Activated CD4-positive, CD25-positive, alpha-beta regulatory T cell treated with anti-CD3 and anti-CD28 coated beads, Interleukin-2, amount 50 U/mL, for 24 hours (primary cell): ENCODE measurements at regions not wholly inside any gene's neighbourhood (a gene's known extent, or its start where the extent isn't known, plus 50 kb on each side); places are given as distances from the start of the nearest gene placed in this dataset.

ENCODE experiments used
- ATAC-seq, 2 donors: fragments of 150-1000 bp; cut with Tn5 transposase; one replicate each; pipeline ENCODE4 v1.10.0; 2021; ENCODE audit warnings: mild to moderate bottlenecking in 1 of 2, moderate library complexity in 1 of 2

- ATAC-seq, result no peak
Measured at GRCh38 chr10:44240584-44241205, 144.2 kb downstream of the CXCL12 start.

- no peak for ATAC-seq
Measured at GRCh38 chr10:44238212-44238611, 146.7 kb downstream of the CXCL12 start.

GRCh38 chr10:44237364-44238049 is 147.4 kb downstream of the CXCL12 start:
- no peak for ATAC-seq

- ATAC-seq, result no peak
Measured at GRCh38 chr10:44235363-44235762, 149.5 kb downstream of the CXCL12 start.

GRCh38 chr10:44234483-44234875 is 150.4 kb downstream of the CXCL12 start:
- no peak for ATAC-seq

GRCh38 chr10:44233561-44234482 is 151.1 kb downstream of the CXCL12 start:
- ATAC-seq, result no peak

GRCh38 chr10:44217274-44217820 is 167.6 kb downstream of the CXCL12 start:
- ATAC-seq, result no peak

- no peak for ATAC-seq
Measured at GRCh38 chr10:44216073-44216472, 168.8 kb downstream of the CXCL12 start.

- ATAC-seq, result no peak
Measured at GRCh38 chr10:44209811-44210210, 175.1 kb downstream of the CXCL12 start.

GRCh38 chr10:44207160-44207559 is 177.7 kb downstream of the CXCL12 start:
- ATAC-seq, result no peak

GRCh38 chr10:44206127-44206818 is 178.6 kb downstream of the CXCL12 start:
- ATAC-seq, result no peak

GRCh38 chr10:44205067-44205466 is 179.8 kb downstream of the CXCL12 start:
- no peak for ATAC-seq

- ATAC-seq, result no peak
Measured at GRCh38 chr10:44203535-44203934, 181.4 kb downstream of the CXCL12 start.

GRCh38 chr10:44202952-44203351 is 181.9 kb downstream of the CXCL12 start:
- ATAC-seq, result no peak

GRCh38 chr10:44201656-44202055 is 183.2 kb downstream of the CXCL12 start:
- ATAC-seq, result no peak

- ATAC-seq, result no peak
Measured at GRCh38 chr10:44201011-44201410, 183.9 kb downstream of the CXCL12 start.

- ATAC-seq, result no peak
Measured at GRCh38 chr10:44199991-44200655, 184.8 kb downstream of the CXCL12 start.

GRCh38 chr10:44199267-44199666 is 185.6 kb downstream of the CXCL12 start:
- no peak for ATAC-seq

- no peak for ATAC-seq
Measured at GRCh38 chr10:44198780-44199097, 186.2 kb downstream of the CXCL12 start.

- ATAC-seq, result no peak
Measured at GRCh38 chr10:44198096-44198779, 186.7 kb downstream of the CXCL12 start.

GRCh38 chr10:44197646-44198045 is 187.3 kb downstream of the CXCL12 start:
- ATAC-seq, result no peak

- ATAC-seq, result no peak
Measured at GRCh38 chr10:44196336-44196735, 188.6 kb downstream of the CXCL12 start.
